Activated CD8-positive, alpha-beta T cell treated with anti-CD3 and anti-CD28 coated beads for 36 hours (primary cell): ENCODE measurements at regions not wholly inside any gene's neighbourhood (a gene's known extent, or its start where the extent isn't known, plus 50 kb on each side); places are given as distances from the start of the nearest gene placed in this dataset.

Source experiments
- ATAC-seq: fragments of 200-7000 bp; cut with Tn5 transposase; one replicate; pipeline ENCODE4 v1.10.0; 2021; ENCODE audit warnings: mild to moderate bottlenecking, moderate library complexity
- CTCF ChIA-PET: fragments of 350-600 bp; sonication (Branson Sonifier 250); formaldehyde crosslinking; loops from one replicate; lab custom pipeline; 2021; ENCODE audit warnings: antibody characterized with exemption; lab: Charles Lee
- POLR2A ChIA-PET: fragments of 350-600 bp; sonication (Branson Sonifier 250); formaldehyde crosslinking; loops from one replicate; lab custom pipeline; 2021; ENCODE audit warnings: antibody characterized with exemption; lab: Charles Lee
- DNase-seq: peaks from one replicate; pipeline ENCODE4 v3.0.0-alpha.2; 2020
- H3K27ac Mint-ChIP-seq: one replicate; pipeline ENCODE4 v1.8.0; 2021; ENCODE audit warnings: mild to moderate bottlenecking, mixed read lengths
- H3K27me3 Mint-ChIP-seq: one replicate; pipeline ENCODE4 v1.8.0; 2021; ENCODE audit warnings: mixed read lengths
- H3K36me3 Mint-ChIP-seq: one replicate; pipeline ENCODE4 v1.8.0; 2021; ENCODE audit warnings: low read depth, mixed read lengths
- H3K4me1 Mint-ChIP-seq: one replicate; pipeline ENCODE4 v1.8.0; 2021; ENCODE audit warnings: low read depth, mixed read lengths
- H3K4me3 Mint-ChIP-seq: one replicate; pipeline ENCODE4 v1.8.0; 2021; ENCODE audit warnings: mild to moderate bottlenecking, moderate library complexity, mixed read lengths
- H3K9me3 Mint-ChIP-seq: one replicate; pipeline ENCODE4 v1.8.0; 2021; ENCODE audit warnings: mixed read lengths
- CTCF ChIP-seq: fragments of 200-600 bp; IDR thresholded peaks from one replicate; pipeline ENCODE4 v1.8.0; 2022; ENCODE audit warnings: antibody characterized with exemption, mild to moderate bottlenecking
- intact Hi-C: fragments of 100-400 bp; cut with micrococcal nuclease; formaldehyde crosslinking; loops from one replicate; pipeline ENCODE4 v1.10.0; 2022

GRCh38 chr12:65712260-65713004 lies 111.9 kb upstream of the HMGA2 start:
- ChIA-PET POLR2A (no interaction called here), CTCF (no interaction called here)
- H3K4me3 Mint-ChIP-seq: no peak overlapping the region
- intact Hi-C loops: no loop called here
- no peaks in the 10 kb centered on the region for H3K9me3 Mint-ChIP-seq
- H3K4me1 Mint-ChIP-seq: no peaks in the 10 kb centered on the region
- no peak for ATAC-seq
- no peak for TF ChIP-seq CTCF
- H3K36me3 Mint-ChIP-seq: no peaks in the 10 kb centered on the region
- DNase-seq: no peak
- no peak overlapping the region for H3K27ac Mint-ChIP-seq
- peaks cover 9% of the 10 kb centered on the region for H3K27me3 Mint-ChIP-seq

GRCh38 chr12:65715961-65716360 lies 108.3 kb upstream of the HMGA2 start:
- H3K4me1 Mint-ChIP-seq: no peaks in the 10 kb centered on the region
- ChIA-PET CTCF (no interaction called here), POLR2A (no interaction called here)
- intact Hi-C loops: no loop called here
- TF ChIP-seq CTCF: no peak
- H3K27me3 Mint-ChIP-seq: peaks cover 18% of the 10 kb centered on the region
- H3K36me3 Mint-ChIP-seq: no peaks in the 10 kb centered on the region
- no peak overlapping the region for H3K4me3 Mint-ChIP-seq
- no peaks in the 10 kb centered on the region for H3K9me3 Mint-ChIP-seq
- ATAC-seq (no peak), DNase-seq (no peak)
- H3K27ac Mint-ChIP-seq: no peak overlapping the region

DNA sequence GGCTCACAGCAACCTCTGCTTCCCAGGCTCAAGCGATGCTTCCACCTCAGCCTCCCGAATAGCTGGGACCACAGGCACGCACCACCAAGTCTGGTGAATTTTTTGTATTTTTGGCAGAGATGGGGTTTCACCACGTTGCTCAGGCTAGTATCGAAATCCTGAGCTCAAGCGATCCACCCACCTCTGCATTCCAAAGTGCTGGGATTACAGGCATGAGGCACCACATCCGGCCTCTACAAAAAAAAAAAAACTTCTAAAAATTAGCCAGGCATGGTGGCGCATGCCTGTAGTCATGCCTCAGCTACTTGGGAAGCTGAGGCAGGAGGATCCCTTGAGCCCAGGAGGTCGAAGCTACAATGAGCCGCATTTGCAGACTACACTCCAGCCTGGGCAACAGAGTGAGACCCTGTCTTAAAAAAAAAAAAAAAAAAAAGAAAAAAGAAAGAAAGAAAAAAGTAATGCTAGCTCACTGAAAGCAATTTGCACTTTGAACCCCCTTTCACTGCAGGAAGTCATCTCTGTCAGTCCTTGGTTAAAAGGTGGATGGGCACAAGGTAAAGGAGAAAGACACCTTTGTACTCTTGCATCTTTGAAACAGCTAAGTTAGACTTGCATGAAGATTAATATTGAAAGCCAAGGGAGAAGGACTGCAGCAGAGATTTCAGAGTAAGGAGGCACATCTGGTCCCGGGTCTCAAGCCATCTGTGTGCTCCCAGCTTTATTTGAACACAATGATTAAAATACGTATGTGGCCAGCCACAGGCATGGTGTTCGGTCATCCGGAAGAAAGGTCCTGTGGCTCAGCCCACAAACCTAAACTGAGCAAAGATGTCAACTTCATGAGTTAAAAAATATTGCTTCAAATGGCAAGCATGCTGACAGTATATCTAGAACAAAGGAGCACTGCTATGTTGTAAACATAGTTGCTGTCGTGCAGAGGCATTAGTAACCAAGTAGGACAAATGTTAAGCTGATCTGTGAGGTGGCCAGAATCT lies 103.8 kb upstream of the HMGA2 start:
- Mint-ChIP-seq H3K27ac (no peak overlapping the region), H3K9me3 (no peaks in the 10 kb centered on the region), H3K36me3 (no peaks in the 10 kb centered on the region), H3K4me3 (no peak overlapping the region), H3K27me3 (peaks cover 22% of the 10 kb centered on the region), H3K4me1 (no peaks in the 10 kb centered on the region)
- no peak for ATAC-seq
- no peak for TF ChIP-seq CTCF
- ChIA-PET CTCF (no interaction called here), POLR2A (no interaction called here)
- intact Hi-C loops: no loop called here
- DNase-seq: no peak

DNA sequence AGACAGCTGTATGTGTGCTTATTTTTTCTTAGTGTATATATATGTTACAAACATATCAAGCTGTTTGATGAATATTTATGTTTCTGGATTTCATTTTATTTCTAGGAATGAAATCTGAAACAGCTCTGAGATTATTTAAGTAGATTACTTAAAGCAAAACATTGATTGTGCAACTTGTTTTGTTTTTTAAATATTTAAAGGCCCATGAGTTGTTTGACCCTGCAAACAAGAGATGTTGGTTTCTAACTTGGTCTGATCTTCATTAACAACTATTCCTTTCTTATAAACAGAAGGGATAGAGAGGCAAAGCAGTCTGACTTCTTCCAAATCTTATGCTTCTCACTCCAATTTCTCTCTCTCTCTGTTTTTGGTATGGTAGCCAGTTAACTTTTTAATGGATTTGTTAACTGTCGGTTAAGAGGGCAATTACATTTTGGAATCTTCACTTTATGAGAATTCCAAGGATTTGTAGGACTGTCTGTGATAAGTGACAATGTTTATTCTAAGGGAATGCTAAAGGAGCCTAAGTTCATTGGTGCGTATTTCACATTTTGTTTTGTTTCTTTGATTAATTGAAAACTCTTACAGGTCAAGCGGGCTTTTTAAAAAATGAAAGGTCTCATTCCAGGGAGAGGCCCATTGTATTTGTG lies 102.6 kb upstream of the HMGA2 start:
- ChIA-PET POLR2A (no interaction called here), CTCF (no interaction called here)
- no peak for TF ChIP-seq CTCF
- Mint-ChIP-seq H3K36me3 (no peaks in the 10 kb centered on the region), H3K9me3 (no peaks in the 10 kb centered on the region), H3K4me1 (no peaks in the 10 kb centered on the region), H3K27me3 (peaks cover 26% of the 10 kb centered on the region), H3K4me3 (no peak overlapping the region), H3K27ac (no peak overlapping the region)
- intact Hi-C loops: no loop called here
- ATAC-seq: no peak
- no peak for DNase-seq
